ENCODE measurements at regions not wholly inside any gene's neighbourhood (a gene's known extent, or its start where the extent isn't known, plus 50 kb on each side); places are given as distances from the start of the nearest gene placed in this dataset.
"Not testable (repeated sequence)": the region's sequence is repeated elsewhere in the genome, so short reads cannot be mapped to it uniquely, and the experiment has no call there.

DNA sequence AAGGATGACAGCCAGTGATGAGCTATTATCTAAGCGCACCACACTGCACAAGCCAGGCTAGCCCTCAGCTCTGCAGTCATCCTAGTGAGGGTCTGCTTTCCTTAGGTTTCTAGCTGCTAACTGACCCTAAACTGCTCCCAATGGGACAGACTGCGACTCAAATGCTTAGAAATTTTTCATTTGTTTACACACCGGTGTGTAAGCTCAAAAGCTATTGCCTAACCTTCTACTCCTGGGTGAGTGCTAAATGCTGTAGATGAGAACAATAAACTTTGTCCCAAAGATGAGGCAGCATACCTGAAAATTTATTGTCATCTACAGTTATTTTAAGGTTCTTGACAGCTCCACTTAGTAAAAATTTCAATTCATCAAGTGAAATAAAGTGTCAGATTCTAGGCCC is 311.4 kb downstream of the TMEM167A start:
- DNase-seq (ENCODE audit: low read depth in 4 of 4, low spot score in 1 of 4) = no peak

DNA sequence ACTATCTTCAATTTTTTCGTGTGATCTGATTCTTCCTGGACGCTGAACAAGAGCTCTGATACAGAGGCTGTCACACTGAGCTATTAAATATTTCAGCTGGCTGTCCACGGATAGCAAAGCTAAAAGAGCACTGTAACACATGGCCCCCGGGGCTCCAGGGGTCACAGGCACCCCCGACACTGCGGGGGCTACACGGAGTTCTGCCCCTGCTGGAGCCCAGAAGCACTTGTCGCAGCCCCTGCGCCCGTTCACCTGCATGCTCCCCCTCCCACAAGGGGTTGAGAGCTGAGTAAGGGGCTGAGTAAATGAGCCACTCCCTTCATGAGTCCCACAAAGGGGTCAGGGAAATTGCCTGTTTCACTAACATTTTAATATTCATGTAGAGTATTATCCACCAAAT is 316.3 kb downstream of the TMEM167A start:
- DNase-seq (ENCODE audit: low read depth in 4 of 4, low spot score in 1 of 4) = no peak

DNA sequence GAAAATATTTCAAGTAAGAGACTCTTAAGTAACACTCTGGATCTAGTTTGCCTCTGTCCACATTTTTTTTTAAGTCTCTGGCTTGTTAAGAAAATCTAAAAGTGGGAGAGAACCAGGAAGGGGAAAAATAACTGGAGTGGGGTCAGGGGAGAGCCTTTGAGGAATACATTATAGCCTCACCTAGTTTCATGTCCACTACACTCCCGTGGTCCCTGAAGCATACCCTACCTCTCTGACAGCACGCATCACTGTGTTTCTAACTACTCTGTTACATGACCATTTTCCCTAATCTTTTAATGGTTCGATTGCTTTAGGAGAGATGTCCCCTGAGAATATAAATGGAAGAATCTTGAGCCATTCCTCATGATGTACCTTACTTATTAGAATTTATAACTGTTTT is 318.3 kb downstream of the TMEM167A start:
- DNase-seq (ENCODE audit: low read depth in 4 of 4, low spot score in 1 of 4) = no peak

DNA sequence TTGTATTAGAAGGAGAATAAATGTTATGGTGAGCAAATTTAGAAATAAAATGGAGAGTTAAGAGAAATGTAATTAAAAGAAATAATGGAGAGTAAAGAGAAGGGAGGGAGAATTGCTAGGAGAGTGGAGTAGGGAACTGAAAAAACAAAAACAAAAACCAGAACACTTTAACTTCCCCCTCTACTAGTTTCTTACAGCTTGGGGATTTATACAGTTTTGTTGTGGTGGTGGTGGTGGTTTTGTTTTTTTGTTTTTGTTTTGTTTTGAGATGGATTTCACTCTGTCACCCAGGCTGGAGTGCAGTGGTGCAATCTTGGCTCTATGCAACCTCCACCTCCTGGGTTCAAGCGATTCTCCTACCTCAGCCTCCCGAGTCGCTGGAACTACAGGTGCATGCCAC is 322.4 kb downstream of the TMEM167A start:
- no peak for DNase-seq (ENCODE audit: low read depth in 4 of 4, low spot score in 1 of 4)

DNA sequence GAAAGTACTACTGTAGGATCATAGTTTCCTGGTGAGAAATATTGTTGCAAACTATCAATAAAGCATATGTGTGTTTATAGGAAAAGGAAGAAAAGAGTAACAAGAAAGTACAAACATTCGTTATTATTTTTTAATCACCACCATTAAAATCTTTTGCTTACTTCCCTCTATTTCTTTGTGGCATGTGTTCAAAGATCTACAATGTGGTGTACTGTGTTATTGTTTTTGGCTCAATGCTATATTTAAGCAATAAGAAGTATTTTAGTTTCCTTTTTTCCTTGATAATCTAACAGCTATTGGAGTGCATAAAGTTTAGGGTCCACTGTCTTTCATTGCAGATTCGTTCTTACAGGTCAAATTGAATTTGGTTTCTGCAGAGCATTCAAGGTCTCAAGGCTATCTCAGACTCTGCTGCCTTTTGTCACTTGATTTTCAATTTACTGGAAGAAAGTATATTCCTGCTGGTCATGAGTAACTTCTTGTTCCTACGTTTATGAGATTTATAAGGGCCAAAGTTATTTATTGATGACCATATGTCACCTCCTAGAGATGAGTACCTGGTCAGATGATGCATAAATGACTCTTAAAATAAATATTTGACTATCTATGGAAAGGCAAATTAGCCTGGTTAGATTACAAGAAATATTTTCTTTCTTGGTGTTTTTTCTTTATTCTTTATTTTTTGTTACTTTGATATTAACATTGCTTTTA is 323.0 kb downstream of the TMEM167A start:
- no peak for DNase-seq (ENCODE audit: low read depth in 4 of 4, low spot score in 1 of 4)

DNA sequence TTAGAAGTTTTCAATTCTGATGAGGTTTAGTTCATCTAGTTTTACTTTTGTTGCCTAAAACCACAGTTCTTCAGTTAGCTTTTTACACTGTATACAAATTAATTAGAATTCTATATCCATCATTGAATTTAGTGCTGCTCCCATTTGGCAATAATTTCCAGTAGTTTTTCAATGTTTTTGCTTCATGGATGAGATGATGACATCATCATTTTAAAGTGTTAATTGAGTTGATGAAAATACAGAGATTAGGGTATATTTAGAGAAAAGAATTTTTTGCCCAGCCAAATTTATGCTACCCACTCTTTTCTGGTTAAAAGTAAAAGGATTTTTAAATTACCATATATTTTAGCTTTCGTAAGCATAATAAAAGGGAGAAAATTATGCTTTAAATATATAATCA is 323.8 kb downstream of the TMEM167A start:
- DNase-seq (ENCODE audit: low read depth in 4 of 4, low spot score in 1 of 4) = no peak

DNA sequence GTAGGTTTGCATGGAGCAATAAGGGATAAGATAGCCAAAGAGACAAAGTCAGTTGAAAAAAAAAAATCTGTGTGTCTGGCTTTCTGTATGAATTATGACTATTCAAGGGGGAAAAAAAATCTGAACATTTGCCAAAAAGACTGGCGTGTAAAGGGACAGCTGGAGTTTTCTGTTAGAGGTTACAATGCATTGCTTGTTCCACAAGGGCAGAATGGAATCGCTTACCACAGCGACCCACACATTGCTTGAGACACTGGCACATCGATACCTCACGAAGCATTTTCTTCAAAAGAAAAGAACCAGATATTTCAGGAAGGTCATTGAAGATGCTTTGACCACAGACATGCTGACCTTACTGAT is 327.8 kb downstream of the TMEM167A start:
- no peak for DNase-seq (ENCODE audit: low read depth in 4 of 4, low spot score in 1 of 4)

DNA sequence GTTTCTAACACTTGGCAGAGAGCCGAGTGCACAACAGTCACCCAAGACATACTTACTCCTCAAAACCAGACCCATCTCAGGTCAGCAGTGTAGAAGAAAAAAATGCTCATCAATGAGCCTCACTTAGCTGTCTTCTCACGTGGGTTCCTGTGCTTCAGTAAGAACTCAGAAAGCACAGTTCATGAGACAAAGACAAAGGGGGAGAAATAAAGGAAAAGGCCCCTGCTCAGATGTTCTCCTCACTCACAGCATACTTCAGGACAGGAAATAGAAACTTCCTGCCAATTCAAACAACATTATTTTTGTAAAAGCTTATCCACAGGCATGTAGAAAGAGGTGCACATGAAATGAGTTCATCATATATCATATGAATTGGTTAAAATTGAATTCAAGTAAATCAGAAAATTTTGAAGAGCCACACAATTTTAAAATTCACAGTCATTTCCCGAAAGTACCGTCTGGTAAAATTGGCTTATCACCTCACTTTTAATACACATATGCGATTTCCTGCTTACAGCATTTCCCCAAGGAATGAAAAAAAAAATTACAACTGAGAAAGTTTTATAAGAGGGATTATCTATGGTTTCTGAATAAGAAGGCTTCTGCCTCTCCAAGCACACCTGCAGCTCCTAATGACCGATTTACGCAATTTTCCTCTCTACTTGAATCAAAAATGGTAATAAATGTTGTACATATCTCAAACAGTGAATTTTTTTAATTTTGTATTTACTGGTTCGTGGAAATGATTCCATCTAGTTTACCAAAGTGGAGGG is 328.3 kb downstream of the TMEM167A start:
- no peak for DNase-seq (ENCODE audit: low read depth in 4 of 4, low spot score in 1 of 4)

DNA sequence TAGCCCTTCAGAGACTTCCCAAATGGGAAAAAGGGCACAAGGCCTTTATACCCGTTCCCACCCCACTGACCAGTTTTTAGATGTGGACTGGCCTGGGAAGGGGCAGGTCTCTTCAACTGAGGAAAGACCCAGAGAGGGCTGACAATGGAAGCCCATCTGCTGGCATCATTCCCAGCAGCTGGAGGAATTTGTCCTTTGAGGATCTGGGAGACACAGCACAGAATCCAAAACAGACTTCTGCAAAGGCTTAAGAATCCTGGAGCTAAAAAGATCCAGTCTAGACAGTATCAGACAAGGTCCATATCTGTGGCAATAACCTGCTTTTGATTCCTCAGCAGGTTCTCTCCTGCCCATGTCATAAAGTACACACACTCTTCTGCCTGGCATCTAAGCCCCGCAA is 329.2 kb downstream of the TMEM167A start:
- DNase-seq (ENCODE audit: low read depth in 4 of 4, low spot score in 1 of 4) = no peak

DNA sequence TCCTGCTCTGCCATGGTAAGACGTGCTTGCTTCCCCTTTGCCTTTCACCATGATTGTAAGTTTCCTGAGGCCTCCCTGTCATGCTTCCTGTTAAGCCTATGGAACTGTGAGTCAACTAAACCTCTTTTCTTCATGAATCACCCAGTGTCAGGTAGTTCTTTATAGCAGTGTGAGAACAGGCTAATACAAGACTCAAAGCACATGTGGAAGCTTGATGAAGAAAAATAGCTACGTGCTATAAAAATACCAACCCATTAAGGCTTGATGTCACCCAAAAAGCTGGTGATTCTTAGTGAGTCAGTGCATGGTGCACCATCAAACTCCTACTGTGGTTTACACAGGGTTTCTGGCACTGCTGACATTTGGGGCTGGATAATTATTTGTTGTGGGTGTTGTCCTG is 332.2 kb downstream of the TMEM167A start:
- no peak for DNase-seq (ENCODE audit: low read depth in 4 of 4, low spot score in 1 of 4)

DNA sequence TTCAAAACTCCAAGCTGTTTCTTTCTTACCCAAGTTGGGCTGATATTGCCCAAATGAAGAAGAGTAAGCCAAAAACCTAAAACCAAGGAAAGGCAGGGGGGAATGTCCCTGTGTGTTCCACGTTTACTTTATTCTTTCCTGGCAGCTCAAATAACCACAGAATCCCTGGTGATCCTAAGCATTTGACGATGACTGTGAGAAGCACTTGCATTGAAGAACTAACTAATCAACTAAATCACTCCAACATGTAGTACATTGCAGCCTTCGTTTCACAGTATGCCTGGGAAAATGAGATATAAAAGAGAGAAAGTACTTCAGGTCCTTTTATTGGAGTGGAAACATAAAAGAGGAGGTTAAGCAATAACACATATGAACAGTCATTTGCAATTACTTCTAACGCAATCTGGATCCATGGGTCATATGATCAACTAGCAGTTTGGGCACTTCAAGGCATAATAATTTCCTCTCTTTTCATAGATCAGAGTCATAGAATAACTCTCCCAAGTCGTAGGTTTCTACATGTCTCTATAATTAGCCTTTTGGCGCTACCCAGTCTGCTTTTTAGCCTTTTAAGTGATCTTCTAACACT is 338.4 kb downstream of the TMEM167A start:
- no peak for DNase-seq (ENCODE audit: low read depth in 4 of 4, low spot score in 1 of 4)

DNA sequence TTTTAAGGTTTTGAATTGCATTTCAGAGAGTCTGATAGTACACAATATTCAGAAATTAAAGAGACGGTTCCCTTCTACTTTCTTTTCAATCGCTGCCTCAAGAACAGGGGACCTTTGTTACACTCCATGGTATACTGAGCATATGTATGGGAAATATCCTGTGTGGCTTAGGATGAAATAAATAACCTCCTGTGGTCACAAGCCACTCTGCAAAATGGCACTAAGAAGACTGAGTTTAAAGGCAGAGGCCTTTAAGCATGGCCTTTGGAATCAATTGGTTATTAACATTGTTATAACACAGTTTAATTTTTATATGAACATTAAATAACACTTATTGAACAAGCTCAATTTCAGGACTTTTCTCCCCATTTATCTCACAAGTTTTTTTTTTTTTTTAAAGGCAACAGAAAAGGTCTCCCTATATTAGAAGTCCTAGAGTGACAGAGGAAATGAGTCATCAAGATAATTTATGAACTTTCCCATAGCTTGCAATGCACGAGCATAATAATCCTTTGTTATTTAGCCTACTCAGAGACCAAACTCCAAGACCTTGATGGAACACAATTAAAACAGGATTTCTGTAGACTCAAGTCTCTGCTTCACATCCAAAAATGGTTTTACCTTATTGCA is 341.9 kb downstream of the TMEM167A start:
- DNase-seq (ENCODE audit: low read depth in 4 of 4, low spot score in 1 of 4) = no peak

DNA sequence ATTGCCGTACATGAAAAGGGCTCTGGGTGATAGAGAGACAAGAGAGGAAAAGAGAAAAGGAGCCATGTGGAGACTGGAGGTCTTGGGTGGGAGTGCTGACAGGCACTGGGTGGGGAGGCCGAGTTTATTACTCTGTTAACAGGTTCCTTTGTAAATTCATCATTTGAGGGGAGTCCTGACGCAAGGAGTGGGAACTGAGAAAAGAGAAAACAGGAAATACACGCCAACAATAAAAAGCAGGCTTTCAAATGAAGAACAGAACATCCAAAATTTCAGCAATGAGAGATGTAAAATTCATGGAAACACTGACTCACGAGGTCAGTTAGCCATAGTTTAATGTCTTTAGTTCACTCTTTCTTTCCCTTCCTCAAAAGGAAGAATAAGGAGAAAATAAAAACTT is 342.8 kb downstream of the TMEM167A start:
- no peak for DNase-seq (ENCODE audit: low read depth in 4 of 4, low spot score in 1 of 4)

DNA sequence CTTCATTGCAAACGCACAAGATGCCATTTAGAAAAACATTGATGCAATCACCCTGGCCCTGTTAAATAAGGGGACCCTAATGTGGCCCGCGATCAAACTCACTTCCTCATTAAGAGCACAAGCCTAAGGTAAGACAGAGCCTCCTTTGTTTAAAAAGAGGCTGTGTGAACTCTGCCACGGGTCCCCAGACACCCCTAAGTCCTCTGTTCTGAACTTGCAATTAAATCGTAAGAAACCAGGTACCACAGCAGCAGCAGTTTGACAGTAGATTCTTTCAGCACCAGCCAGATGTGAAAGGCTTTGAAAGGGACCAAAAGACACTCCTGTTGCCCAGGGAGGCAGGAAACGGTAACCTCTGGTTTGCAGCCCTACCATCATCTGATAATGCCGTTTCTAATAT is 346.3 kb downstream of the TMEM167A start:
- no peak for DNase-seq (ENCODE audit: low read depth in 4 of 4, low spot score in 1 of 4)

DNA sequence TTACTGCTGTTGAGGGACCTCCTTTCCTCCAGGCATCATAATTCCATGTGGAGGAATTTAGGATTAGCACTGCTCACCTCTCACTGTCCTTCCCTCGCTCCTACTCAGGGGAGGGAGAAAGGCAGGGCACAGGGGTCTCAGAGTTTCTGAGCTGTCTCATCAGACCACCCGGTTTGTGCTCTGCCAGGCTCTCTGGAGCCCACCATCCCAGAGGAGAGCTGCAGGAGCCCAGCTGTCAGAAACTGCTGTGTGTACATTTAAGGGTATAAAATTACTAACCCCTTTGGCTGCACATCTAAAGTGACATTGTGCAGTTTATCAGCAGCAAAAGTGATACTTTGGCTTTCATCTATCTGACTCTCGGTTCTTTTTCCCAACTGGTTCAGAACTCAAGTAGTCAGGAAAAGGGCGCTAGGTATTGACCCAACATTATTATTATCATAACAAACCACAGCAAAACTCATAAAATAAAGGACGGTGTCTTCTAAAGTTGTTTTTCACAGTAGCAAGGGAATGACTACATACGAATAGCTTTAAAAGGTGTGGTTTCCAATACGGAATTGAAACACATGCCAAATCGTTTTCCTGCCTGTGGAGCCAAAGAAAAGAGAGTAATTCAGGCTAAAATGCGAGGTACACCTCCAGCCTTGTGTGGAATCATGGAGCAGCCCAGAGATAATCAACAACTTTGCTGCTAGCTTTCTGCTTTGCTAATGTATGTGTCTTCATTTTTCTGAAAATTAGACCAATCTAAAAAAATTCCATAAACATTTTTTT is 348.1 kb downstream of the TMEM167A start:
- no peak for DNase-seq (ENCODE audit: low read depth in 4 of 4, low spot score in 1 of 4)

DNA sequence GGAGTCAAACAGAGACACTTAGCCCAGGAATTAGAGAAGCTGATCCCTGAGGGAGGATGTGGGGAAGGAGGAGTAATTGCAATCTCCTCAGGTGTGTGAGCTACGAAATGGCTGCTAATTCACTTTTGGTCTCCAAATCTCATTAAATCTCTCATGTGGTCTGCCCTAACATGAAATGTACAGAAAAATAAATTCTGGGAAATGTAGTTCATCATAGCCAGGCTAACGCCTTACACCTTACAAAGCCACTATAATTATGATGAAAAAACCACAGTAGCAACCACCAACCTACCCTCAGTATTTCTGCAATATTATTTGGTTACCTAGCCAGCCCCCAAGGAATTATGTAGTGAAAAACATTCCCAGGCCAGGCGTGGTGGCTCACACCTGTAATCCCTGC is 354.0 kb downstream of the TMEM167A start:
- DNase-seq (ENCODE audit: low read depth in 4 of 4, low spot score in 1 of 4) = no peak

DNA sequence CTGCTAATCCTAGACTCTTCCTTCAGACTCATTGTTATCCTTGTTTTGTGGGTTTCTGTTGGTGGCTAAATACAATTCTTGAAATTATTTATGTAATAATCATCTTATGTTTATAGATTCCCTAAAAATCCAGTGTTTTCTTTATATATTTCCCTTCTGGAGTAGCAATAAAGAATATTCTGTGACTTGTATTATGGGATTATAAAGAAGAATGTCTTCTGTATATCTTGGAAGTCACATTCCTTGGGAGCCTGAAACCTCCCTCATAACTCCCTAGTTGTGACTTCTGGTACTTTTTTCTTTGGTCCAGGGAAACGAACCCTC is 356.1 kb downstream of the TMEM167A start:
- no peak for DNase-seq (ENCODE audit: low read depth in 4 of 4, low spot score in 1 of 4)

DNA sequence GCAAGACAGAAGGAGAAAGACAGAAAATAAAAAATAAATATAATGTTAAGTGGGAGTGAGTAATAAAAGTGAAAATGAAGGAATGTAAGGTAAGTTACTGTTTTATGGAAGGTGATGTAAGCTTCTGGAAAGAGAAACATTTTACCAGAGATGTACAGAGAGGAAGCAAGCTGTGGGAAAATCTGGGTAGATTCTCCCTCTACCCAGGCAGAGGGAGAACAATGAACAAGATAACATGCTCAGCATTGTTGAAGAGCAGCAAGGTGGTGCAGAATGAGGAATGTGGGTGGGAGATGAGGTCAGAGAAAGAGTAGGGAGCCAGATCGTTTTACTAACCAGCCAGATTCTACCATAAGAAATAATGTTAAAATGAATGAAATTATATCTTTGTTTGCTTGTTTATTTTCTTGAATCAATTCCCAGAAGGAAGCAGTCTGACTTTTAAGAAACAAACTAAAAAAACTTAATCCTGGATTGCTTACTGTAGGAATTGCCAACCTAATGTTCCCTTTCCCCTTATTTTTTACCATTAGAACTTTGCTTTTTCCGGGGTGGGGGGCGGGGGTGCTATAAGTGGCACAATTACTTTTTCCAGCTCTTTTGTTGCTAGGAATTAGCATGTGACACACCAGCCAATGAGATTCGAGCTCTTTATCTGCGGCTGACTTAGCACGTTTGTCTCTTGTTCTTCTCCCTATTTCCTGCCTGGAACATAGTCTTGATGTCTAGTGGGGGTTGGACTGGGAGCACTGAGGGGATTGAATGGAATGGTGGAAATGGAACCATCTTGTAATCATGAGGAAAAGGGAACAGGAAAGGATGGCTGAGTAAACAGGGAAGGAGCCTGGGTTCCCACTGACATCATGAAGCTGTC is 356.7 kb downstream of the TMEM167A start:
- DNase-seq (ENCODE audit: low read depth in 4 of 4, low spot score in 1 of 4) = no peak

DNA sequence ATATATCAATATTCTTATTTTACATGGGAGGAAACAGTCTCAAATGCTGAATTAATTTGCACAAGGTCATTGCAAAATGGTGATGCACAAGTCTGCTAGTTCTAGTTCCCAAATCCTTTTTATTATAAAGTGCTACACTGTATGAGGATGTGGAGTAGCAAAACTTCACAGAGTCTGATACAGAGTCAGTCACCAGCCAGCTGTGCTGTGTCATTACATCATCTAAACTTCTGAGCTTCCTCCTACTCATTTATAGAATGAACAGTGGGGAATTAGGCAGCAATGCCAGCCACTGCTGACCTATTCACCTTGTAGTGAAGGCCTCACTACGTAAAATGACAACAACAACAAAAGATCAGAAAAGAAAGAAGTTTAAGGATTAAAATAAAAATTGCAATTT is 357.8 kb downstream of the TMEM167A start:
- no peak for DNase-seq (ENCODE audit: low read depth in 4 of 4, low spot score in 1 of 4)

DNA sequence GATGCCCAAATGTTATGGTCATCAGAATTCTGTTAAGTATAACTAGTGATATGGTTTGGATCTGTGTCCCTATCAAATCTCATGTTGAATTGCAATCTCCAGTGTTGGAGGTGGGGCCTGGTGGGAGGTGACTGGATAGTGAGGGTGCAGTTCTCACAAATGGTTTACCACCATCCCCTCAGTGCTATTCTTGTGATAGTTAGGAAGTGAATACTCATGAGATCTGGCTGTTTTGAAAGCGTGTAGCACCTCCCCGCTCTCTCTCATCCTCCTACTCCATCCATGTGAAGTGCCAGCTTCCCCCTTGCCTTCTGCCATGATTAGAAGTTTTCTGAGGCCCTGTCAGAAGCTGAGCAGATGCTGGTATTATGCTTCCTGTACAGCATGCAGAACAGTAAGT is 359.5 kb downstream of the TMEM167A start:
- DNase-seq (ENCODE audit: low read depth in 4 of 4, low spot score in 1 of 4) = no peak

DNA sequence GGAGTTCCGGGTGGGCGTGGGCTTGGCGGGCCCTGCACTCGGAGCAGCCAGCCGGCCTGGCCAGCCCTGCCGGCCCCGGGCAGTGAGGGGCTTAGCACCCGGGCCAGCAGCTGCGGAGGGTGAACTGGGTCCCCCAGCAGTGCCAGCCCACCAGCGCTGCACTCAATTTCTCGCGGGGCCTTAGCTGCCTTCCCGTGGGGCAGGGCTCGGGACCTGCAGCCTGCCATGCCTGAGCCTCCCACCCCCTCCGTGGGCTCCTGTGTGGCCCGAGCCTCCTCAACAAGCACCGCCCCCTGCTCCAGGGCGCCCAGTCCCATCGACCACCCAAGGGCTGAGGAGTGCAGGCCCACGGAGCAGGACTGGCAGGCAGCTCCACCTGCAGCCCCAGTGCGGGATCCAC is 362.5 kb downstream of the TMEM167A start:
- not testable (repeated sequence) for DNase-seq (ENCODE audit: low read depth in 4 of 4, low spot score in 1 of 4)

All from stimulated activated CD4-positive, alpha-beta T cell treated with anti-CD3 and anti-CD28 coated beads, Interleukin-1b, Interleukin-23, amount 100 ng/mL, for 24 hours (primary cell).